NCI-H2171 treated with DMSO at 0.1 percent for 48 hours (cell line): ENCODE measurements at regions not wholly inside any gene's neighbourhood (a gene's known extent, or its start where the extent isn't known, plus 50 kb on each side); places are given as distances from the start of the nearest gene placed in this dataset.

Experiments used
- DNase-seq: peaks from one replicate; lab custom pipeline; 2025; lab: John Stamatoyannopoulos, UW

- peak; percentile 78 for DNase-seq
Measured at GRCh38 chr11:113554526-113554925, 79.3 kb upstream of the DRD2 start.

GRCh38 chr11:113553915-113554314 lies 78.7 kb upstream of the DRD2 start:
- peak; percentile 82 for DNase-seq

DNA sequence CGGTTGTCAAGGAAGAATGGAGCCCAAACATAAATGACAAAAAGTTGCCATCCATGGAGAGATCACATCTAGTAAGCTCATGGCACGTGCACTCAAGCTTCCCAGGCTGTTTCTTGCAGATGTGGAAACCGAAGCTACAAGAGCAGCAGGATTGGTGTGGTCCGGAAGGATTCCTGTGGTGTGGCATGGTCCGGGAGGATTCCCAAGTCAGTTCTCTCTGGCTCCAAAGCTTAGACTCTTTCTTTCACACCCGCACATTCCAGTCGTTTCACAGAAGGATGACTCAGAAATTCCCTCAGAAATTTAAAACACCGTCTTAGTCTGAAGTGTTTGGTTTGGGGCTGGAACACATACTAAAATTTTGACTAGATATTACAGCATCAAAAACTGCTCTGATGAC lies 78.0 kb upstream of the DRD2 start:
- DNase-seq = no peak

GRCh38 chr11:113552271-113552670 lies 77.1 kb upstream of the DRD2 start:
- DNase-seq = no peak

DNA sequence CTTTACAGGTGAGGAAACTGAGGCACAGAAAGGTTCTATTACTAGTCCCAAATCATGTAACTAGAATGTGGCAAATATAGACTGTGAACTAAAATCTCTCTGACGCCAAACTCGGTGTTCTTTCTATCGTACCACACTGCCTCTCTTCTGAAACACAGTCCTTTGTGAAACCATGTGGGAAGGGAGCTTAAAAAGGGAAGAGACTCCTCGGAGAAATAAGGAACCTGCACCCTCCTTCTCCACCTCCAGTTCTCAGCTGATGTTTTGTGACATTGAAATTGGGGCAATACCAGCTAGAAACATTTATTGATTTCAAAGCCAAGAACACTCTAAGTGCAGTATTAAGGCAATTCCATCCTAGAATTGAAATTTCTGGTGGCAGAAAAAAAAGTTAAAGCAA lies 76.4 kb upstream of the DRD2 start:
- DNase-seq = no peak

DNA sequence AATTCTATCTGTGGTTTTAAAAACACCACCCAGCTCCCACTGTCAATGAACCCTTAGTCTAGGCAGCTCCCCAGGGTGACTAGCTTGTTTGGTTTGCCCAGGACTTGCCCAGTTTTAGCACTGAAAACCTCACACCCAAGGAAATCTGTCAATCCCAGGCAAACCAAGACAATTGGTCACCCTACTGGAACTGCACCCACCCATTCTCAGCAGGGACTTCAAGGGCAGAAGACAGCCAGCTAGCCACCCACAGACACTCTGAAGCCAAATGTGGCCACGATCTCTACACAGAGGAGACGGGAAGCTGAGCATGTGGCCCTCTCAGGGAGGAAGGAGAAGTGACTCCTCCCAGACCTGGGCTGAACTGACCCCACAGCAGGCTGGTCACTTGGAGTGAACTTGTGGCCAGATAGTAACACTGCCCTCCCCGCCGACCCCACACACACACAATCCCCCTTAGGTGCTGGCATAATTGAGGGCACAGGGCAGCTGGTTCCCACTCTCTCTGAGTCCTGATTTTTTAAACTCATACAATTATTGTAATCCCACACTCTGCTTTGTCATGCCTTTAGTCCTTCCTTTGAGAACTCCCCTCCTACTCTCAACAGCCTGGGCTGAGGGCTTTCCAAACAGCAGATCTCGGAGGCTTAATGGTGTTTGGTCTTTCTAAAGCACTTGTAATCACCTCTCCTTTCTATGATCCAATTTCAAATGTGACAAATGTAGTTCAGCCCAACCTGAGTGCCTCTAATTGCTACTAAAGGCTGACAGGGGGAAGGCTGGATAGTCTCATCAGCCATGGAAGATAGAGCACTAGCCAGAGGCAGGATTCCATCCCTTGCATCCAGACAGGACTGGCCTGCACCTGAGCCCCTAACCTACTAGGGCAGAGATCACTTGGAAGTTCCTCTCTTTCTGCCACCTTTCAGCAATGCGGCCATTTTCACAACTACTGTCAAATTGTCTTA lies 74.7 kb upstream of the DRD2 start:
- peak; percentile 7 for DNase-seq

- DNase-seq = no peak
Measured at GRCh38 chr11:113549061-113549460, 73.9 kb upstream of the DRD2 start.

DNA sequence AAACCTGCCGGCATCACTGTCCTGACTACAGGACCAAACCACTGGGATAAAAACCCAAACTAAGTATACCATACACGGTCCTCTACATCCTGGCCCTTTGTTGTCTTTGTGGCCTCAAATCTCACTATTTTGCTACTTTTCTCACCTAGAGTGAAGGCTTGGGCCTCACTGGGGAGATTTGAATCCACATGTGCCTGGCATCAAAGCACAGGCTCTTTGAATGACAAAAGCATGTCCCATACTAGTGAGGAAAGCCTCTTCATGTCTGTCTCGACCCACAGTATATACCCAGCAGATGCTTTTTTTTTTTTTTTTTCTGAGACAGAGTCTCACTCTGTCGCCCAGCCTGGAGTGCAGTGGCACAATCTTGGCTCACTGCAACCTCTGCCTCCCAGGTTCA lies 72.5 kb upstream of the DRD2 start:
- DNase-seq = no peak

- no peak for DNase-seq
Measured at GRCh38 chr11:113546757-113547507, 71.7 kb upstream of the DRD2 start.

DNA sequence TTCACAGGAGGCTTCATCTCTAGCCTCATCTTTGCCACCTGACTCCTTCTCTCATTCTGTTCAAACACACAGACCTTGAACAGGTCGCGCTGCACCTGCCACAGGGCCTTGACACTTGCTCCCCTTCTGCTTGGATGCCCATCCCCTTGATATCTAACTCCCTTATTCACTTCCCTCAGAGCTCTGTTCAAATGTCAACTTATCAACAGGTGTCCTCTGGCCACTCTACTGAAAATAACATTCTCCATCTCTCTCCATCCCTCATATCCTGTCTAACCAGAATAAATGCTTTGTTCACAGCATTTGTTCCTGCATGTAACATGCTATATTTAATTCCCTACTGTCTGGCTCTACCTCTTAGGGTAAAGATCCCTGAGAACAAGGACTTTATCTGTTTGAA lies 67.2 kb upstream of the DRD2 start:
- no peak for DNase-seq

DNA sequence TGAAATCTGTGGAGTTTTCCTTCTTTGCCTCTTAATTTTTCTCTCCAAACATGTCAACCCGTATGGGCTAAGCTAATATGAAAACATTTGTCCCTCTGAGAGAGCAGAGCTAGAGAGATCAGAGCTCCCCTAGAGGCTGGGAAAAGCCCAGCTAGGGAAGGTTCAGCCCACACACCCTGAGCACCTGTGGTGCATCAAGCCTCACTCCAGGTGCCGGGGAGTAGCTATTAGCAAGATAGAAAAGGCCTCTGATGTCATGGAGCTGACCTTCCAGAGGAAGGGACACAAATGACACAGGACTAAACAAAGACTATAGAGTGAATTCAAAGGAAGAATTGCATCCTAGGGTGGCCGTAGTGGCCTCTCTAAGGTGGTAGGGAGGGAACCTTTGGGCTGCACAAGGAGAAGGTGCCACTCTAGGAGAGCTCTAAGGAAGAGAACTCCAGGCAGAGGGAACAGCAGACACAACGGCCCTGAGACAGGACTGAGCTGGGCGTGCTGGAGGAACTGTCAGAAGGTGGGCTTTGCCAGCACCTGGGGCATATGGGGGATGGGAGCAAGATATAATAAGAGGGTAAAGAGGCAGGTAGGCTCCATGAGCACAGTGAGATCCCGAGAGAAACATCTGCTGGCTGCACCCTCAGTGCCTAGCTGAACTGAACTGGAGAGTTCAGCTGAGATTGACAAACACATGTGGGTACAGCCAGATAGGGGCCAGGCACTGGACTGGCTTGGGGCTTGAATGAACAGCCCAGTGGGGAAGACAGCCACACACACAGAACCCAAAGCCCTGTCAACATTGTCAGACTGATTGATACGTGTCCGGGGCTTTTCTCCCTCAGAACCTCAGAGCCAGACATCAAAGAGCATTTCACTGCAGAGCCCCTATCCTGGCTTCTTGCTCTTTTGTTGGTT lies 65.5 kb upstream of the DRD2 start:
- no peak for DNase-seq

- DNase-seq = no peak
Measured at GRCh38 chr11:113538451-113539412, 63.5 kb upstream of the DRD2 start.

GRCh38 chr11:113534625-113535024 lies 59.4 kb upstream of the DRD2 start:
- DNase-seq = no peak

DNA sequence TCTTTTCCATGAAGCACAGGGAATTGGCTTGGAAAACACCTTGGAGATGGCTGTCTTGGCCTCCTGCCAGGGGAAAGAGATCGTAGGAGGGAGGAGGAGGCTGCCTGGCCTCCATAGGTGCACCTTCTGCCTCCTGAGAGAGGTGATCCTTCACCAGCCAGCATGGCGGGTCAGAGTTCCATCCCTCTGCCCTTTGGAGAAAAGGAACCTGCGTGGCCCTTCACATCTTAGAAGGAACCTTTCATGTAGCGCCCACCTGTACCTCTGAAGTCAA lies 58.2 kb upstream of the DRD2 start:
- DNase-seq = peak; percentile 56

- peak; percentile 83 for DNase-seq
Measured at GRCh38 chr11:113532697-113533424, 57.7 kb upstream of the DRD2 start.

DNA sequence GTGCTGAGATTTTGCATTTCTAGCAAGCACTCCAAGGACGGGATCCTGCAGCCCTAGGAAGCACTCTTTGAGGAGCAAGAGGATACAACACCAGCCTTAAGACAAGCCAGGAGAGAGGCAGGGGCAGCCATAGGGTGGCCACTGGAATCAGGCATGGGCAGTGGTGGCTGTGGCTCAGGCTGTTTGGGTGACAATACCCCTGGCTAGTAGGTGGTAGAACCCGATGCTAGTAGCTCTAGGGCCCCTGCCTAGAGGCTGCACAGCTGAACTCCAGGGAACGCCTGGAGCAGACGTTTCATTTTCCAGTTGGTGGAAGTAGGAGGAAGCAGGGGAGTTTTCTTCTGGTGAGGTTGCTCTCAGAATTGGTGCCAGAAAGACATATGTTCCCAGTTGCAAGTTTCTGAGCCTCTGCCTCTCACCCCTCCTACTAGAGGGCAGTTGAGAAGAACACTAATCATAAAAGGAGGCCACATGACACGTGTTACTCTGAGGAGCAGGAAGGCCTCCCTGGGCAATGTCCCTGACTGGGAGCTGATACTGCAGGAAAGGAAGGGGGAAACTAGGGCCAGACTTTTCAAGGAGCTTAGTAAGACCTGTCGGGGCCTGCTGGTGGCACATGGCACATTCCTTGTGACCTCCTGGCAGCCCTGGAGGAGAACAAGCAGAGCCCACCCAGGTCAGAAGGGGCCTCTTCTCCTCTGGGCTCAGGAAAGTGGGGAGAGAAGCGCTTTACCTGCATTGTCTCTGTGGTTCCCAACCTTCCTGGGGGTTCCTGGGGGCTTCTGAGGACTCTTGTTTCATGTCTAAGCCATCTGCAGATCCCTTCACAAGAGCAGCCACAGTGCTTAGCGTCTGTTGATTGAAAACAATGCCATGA lies 56.6 kb upstream of the DRD2 start:
- peak; percentile 45 for DNase-seq

DNA sequence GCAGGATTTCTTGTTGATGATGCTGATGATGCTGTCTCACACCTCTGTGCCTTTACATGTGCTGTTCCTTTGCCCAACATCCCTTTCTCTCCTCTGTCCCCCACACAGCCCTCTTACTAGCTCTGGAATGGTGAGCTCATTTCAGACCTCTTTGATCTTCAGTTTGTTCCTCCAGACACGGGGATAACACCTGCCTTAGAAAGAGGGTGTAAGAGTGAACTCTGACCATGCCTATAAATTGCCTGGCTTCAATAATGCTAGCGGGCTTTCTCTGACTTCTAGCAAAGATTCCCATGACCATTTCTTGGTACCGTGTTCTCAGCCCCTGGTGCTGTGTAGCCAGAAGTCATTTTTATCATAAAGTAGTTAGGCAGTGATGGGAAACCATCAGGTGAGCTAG lies 55.9 kb upstream of the DRD2 start:
- DNase-seq = no peak

DNA sequence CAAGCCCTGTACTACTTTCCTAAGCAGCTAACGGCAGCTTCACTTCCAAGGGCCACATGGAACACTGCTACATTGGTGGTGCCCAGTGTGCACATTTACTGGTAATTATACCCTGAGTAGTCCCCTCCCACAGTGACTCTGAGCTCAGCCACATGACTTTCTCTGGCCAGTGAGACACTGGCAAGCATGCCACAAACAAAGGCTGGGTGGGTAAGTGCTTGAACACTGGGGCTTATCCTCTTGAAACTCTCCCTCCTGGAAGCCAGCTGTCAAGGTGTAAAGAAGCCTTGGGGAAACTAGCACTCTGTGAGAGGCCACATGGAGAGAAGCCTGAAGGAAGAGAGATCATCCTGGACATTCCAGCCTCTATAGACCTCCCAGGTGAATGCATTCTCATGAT lies 54.4 kb upstream of the DRD2 start:
- peak; percentile 77 for DNase-seq

GRCh38 chr11:113528982-113529381 lies 53.8 kb upstream of the DRD2 start:
- DNase-seq = no peak

GRCh38 chr11:113526521-113526920 lies 51.3 kb upstream of the DRD2 start:
- DNase-seq = no peak
